H9 (cell line): ENCODE measurements at regions not wholly inside any gene's neighbourhood (a gene's known extent, or its start where the extent isn't known, plus 50 kb on each side); places are given as distances from the start of the nearest gene placed in this dataset.
"Not testable (repeated sequence)": the region's sequence is repeated elsewhere in the genome, so short reads cannot be mapped to it uniquely, and the experiment has no call there.

ENCODE experiments used
- DNase-seq: peaks from one replicate; pipeline ENCODE4 v3.0.0-alpha.2; 2017
- H2AFZ ChIP-seq: one replicate; pipeline ENCODE4 v1.6.1; 2013; ENCODE audit warnings: mild to moderate bottlenecking, low read length, control low read depth, moderate library complexity
- H2AK5ac ChIP-seq: 2 replicates; pipeline ENCODE4 v1.6.1; 2013; ENCODE audit warnings: low read length, control low read depth, mixed read lengths; ENCODE audit not compliant: insufficient read length
- H2BK120ac ChIP-seq: one replicate; pipeline ENCODE4 v1.6.1; 2013; ENCODE audit warnings: low read depth, mild to moderate bottlenecking, low read length, control low read depth, inconsistent platforms; ENCODE audit not compliant: poor library complexity, severe bottlenecking
- H2BK12ac ChIP-seq: 2 replicates; pipeline ENCODE4 v1.6.1; 2013; ENCODE audit warnings: low read length, control low read depth, mixed read lengths, low read depth; ENCODE audit not compliant: insufficient read length
- H2BK15ac ChIP-seq: 2 replicates; pipeline ENCODE4 v1.6.1; 2013; ENCODE audit warnings: low read depth, low read length, control low read depth
- H2BK20ac ChIP-seq: one replicate; pipeline ENCODE4 v1.6.1; 2013; ENCODE audit warnings: low read depth, mild to moderate bottlenecking, low read length, control low read depth, inconsistent platforms; ENCODE audit not compliant: poor library complexity, severe bottlenecking
- H2BK5ac ChIP-seq: 2 replicates; pipeline ENCODE4 v1.6.1; 2013; ENCODE audit warnings: low read length, control low read depth, mixed read lengths; ENCODE audit not compliant: insufficient read length
- H3K14ac ChIP-seq: 2 replicates; pipeline ENCODE4 v1.6.1; 2013; ENCODE audit warnings: low read length, control low read depth; ENCODE audit not compliant: insufficient read depth
- H3K18ac ChIP-seq: 2 replicates; pipeline ENCODE4 v1.6.1; 2013; ENCODE audit warnings: low read depth, mild to moderate bottlenecking, mixed read lengths, low read length, control low read depth; ENCODE audit not compliant: insufficient read length
- H3K23ac ChIP-seq: 2 replicates; pipeline ENCODE4 v1.6.1; 2013; ENCODE audit warnings: low read length, control low read depth, mixed read lengths, low read depth; ENCODE audit not compliant: insufficient read length
- H3K23me2 ChIP-seq: 2 replicates; pipeline ENCODE4 v1.6.1; 2013; ENCODE audit warnings: low read depth, mild to moderate bottlenecking, mixed read lengths, low read length, control low read depth; ENCODE audit not compliant: insufficient read length, poor library complexity, severe bottlenecking
- H3K27ac ChIP-seq: 2 replicates; pipeline ENCODE4 v1.5.1; 2013; ENCODE audit warnings: low read length, control low read depth, mixed read lengths, low read depth; ENCODE audit not compliant: insufficient read length
- H3K27me3 ChIP-seq: 2 replicates; pipeline ENCODE4 v1.6.1; 2013; ENCODE audit warnings: low read length, control low read depth, inconsistent platforms; ENCODE audit not compliant: insufficient read depth
- H3K4ac ChIP-seq: 2 replicates; pipeline ENCODE4 v1.6.1; 2013; ENCODE audit warnings: low read depth, mild to moderate bottlenecking, control low read depth, inconsistent platforms, low read length, moderate library complexity
- H3K4me1 ChIP-seq: 2 replicates; pipeline ENCODE4 v1.6.1; 2013; ENCODE audit warnings: low read length, control low read depth, inconsistent platforms; ENCODE audit not compliant: insufficient read depth
- H3K4me2 ChIP-seq: 2 replicates; pipeline ENCODE4 v1.6.1; 2013; ENCODE audit warnings: low read length, control low read depth, mixed read lengths; ENCODE audit not compliant: insufficient read length, insufficient read depth
- H3K56ac ChIP-seq: 2 replicates; pipeline ENCODE4 v1.6.1; 2013; ENCODE audit warnings: low read depth, mild to moderate bottlenecking, mixed read lengths, low read length, control low read depth; ENCODE audit not compliant: insufficient read length
- H3K79me1 ChIP-seq: 2 replicates; pipeline ENCODE4 v1.6.1; 2013; ENCODE audit warnings: low read depth, mild to moderate bottlenecking, moderate library complexity, low read length, control low read depth, inconsistent platforms; ENCODE audit not compliant: insufficient read depth, poor library complexity, severe bottlenecking
- H3K79me2 ChIP-seq: 2 replicates; pipeline ENCODE4 v1.6.1; 2013; ENCODE audit warnings: low read length, control low read depth, inconsistent platforms; ENCODE audit not compliant: insufficient read depth
- H3K9ac ChIP-seq: 2 replicates; pipeline ENCODE4 v1.6.1; 2013; ENCODE audit warnings: low read length, control low read depth, mixed read lengths; ENCODE audit not compliant: insufficient read length; ENCODE audit errors: extremely low read depth
- H3K9me3 ChIP-seq: one replicate; pipeline ENCODE4 v1.6.1; 2013; ENCODE audit warnings: low read depth, low read length, inconsistent platforms; ENCODE audit not compliant: control insufficient read depth
- H3T11ph ChIP-seq: one replicate; pipeline ENCODE4 v1.6.1; 2013; ENCODE audit warnings: mild to moderate bottlenecking, low read length, control low read depth, inconsistent platforms
- H4K20me1 ChIP-seq: one replicate; pipeline ENCODE4 v1.6.1; 2013; ENCODE audit not compliant: control insufficient read depth, insufficient read length, insufficient read depth
- H4K5ac ChIP-seq: 2 replicates; pipeline ENCODE4 v1.6.1; 2013; ENCODE audit warnings: low read depth, mild to moderate bottlenecking, mixed read lengths, low read length, control low read depth; ENCODE audit not compliant: insufficient read length
- H4K8ac ChIP-seq: replicated peaks from 2 replicates; pipeline ENCODE4 v1.6.1; 2013; ENCODE audit warnings: low read length, control low read depth, mixed read lengths, low read depth; ENCODE audit not compliant: insufficient read length
- H4K91ac ChIP-seq: 2 replicates; pipeline ENCODE4 v1.6.1; 2013; ENCODE audit warnings: low read depth, mild to moderate bottlenecking, moderate library complexity, mixed read lengths, low read length, control low read depth; ENCODE audit not compliant: insufficient read length
- H3K27ac Mint-ChIP-seq, 3 experiments: 2 replicates in 2 of 3; 3 replicates in 1 of 3; pipeline ENCODE4 v1.8.0; 2020 to 2021; ENCODE audit warnings: mixed read lengths in 3 of 3, mild to moderate bottlenecking in 1 of 3, moderate library complexity in 1 of 3
- H3K27me3 Mint-ChIP-seq: 2 replicates; pipeline ENCODE4 v1.8.0; 2021; ENCODE audit warnings: low read depth, mild to moderate bottlenecking, moderate library complexity, mixed read lengths
- H3K36me3 Mint-ChIP-seq, 3 experiments: 2 replicates in 2 of 3; 3 replicates in 1 of 3; pipeline ENCODE4 v1.8.0; 2020 to 2021; ENCODE audit warnings: low read depth in 3 of 3, mixed read lengths in 3 of 3; ENCODE audit not compliant: insufficient read depth in 1 of 3
- H3K4me1 Mint-ChIP-seq, 2 experiments: 2 replicates each; pipeline ENCODE4 v1.8.0; 2020; ENCODE audit warnings: mixed read lengths in 2 of 2
- H3K4me3 Mint-ChIP-seq, 2 experiments: 2 replicates in 1 of 2; 3 replicates in 1 of 2; pipeline ENCODE4 v1.8.0; 2020 to 2021; ENCODE audit warnings: mild to moderate bottlenecking in 2 of 2, mixed read lengths in 2 of 2, moderate library complexity in 1 of 2
- H3K9me3 Mint-ChIP-seq, 2 experiments: 2 replicates in 1 of 2; 3 replicates in 1 of 2; pipeline ENCODE4 v1.8.0; 2020; ENCODE audit warnings: mild to moderate bottlenecking in 2 of 2, mixed read lengths in 2 of 2, moderate library complexity in 1 of 2
- WGBS: extraction: QIAGEN DNeasy Blood & Tissue Kit; methylation state at CpG from one replicate; pipeline ENCODE4 v1.1.7; 2013; ENCODE audit warnings: missing lambda C conversion rate, low lambda C conversion rate, mixed read lengths; ENCODE audit not compliant: insufficient read length; ENCODE audit errors: extremely low coverage; 5-methylcytosine and 5-hydroxymethylcytosine counted together

GRCh38 chr16:29278097-29278871, 128.2 kb downstream of the NPIPB11 start:
- not testable (repeated sequence) for H3K9ac ChIP-seq, H3K23me2 ChIP-seq, H4K20me1 ChIP-seq, H3K27ac Mint-ChIP-seq, DNase-seq, H3K4me1 ChIP-seq, H2BK20ac ChIP-seq, H3K27me3 ChIP-seq, H3K4me2 ChIP-seq, H3K9me3 ChIP-seq, H3K79me1 ChIP-seq, H3K23ac ChIP-seq, H3K18ac ChIP-seq, H4K8ac ChIP-seq, H4K91ac ChIP-seq, H2BK15ac ChIP-seq, H2AK5ac ChIP-seq, H3K4ac ChIP-seq, H2BK5ac ChIP-seq, H3K4me3 Mint-ChIP-seq, H3K56ac ChIP-seq, H4K5ac ChIP-seq, H2BK120ac ChIP-seq, H2AFZ ChIP-seq, H3K27ac ChIP-seq, H2BK12ac ChIP-seq, H3K14ac ChIP-seq, H3T11ph ChIP-seq, H3K79me2 ChIP-seq, H3K27me3 Mint-ChIP-seq
- WGBS, result no CpG with 5 or more reads among the region's 8 CpGs
- peaks cover 12 to 19% of the 10 kb centered on the region in 2 experiments for H3K9me3 Mint-ChIP-seq
- H3K36me3 Mint-ChIP-seq, result peaks cover 0 to 14% (median 14%) of the 10 kb centered on the region in 3 experiments; a peak in 5 of 7 replicates
- H3K4me1 Mint-ChIP-seq, result peaks cover 12 to 13% of the 10 kb centered on the region in 2 experiments

- no CpG with 5 or more reads among the region's 5 CpGs for WGBS
- H3K9ac ChIP-seq, H3K23ac ChIP-seq, H3K23me2 ChIP-seq, H3K4ac ChIP-seq, H2BK20ac ChIP-seq, H4K91ac ChIP-seq, H3K79me1 ChIP-seq, H3K4me2 ChIP-seq, H3K36me3 Mint-ChIP-seq, H3K79me2 ChIP-seq, H3K27me3 Mint-ChIP-seq, H2BK120ac ChIP-seq, H3K18ac ChIP-seq, H3K9me3 ChIP-seq, H4K8ac ChIP-seq, H3K27ac ChIP-seq, H3K27ac Mint-ChIP-seq, H3K56ac ChIP-seq, H2BK12ac ChIP-seq, H4K5ac ChIP-seq, H3T11ph ChIP-seq, H2BK15ac ChIP-seq, H2AFZ ChIP-seq, H3K14ac ChIP-seq, H3K9me3 Mint-ChIP-seq, H4K20me1 ChIP-seq, H2AK5ac ChIP-seq, H3K4me1 ChIP-seq, DNase-seq, H3K4me3 Mint-ChIP-seq, H3K27me3 ChIP-seq, H2BK5ac ChIP-seq: not testable (repeated sequence)
- peaks cover 11 to 12% of the 10 kb centered on the region in 2 experiments for H3K4me1 Mint-ChIP-seq
Observed at GRCh38 chr16:29276446-29276845, 130.1 kb downstream of the NPIPB11 start.
